ENCODE measurements at regions not wholly inside any gene's neighbourhood (a gene's known extent, or its start where the extent isn't known, plus 50 kb on each side); places are given as distances from the start of the nearest gene placed in this dataset.

DNA sequence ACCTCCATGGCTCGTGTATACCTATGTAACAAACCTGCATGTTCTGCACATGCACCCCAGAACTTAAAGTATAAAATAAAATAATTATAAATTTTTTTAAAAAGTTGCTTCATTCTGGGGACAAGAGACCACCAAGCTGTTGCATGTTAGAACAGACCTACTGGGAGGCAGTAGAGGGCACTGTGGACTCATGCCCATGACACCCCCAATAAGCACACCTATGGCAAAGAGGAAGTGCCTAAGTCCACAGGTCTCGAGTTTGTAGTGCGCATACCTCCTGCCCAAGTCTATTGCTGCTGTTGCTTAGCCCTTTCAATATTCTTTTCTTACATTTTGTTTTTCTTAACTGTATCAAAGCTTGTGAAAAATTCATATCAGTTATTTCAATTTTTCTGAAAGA lies 267.9 kb upstream of the THBS1 start:
- DNase-seq (ENCODE audit: low spot score), result no peak

DNA sequence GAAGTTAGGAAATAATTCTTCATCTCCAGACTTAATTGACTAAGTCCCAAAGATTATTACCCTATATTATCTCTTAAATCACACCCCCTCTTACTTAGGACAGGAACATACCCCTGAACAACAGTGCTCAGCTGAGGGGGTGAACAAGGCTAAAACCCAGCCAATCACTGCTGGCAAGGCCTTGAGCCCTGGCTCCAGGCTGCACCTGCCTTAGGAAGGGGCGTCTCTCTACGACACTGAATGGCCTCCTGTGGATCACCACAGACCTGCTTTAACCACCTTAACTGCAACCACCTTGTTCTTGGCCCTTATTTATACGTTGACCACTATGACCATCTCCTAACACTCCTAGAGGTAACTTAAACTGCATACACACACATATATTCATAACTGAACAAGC lies 267.4 kb upstream of the THBS1 start:
- no peak for DNase-seq (ENCODE audit: low spot score)

DNA sequence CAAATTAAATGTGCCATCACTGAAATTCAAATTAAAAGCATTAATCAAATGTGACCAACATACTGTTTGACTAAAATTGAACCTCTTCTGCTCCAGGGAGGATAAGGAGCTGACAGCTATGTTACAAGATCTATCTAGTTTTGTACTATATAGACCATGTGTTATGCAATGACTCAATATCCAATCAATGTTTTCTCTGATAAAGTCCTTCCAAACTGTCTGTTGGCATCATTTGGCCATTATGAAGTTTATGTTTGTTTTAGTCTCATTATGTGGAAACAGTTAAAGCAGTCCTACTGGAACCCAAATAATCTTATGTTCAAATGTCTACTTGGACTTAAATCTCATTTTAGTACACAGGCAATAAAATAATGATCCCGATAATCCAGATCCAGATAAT lies 267.0 kb upstream of the THBS1 start:
- DNase-seq (ENCODE audit: low spot score), result no peak

DNA sequence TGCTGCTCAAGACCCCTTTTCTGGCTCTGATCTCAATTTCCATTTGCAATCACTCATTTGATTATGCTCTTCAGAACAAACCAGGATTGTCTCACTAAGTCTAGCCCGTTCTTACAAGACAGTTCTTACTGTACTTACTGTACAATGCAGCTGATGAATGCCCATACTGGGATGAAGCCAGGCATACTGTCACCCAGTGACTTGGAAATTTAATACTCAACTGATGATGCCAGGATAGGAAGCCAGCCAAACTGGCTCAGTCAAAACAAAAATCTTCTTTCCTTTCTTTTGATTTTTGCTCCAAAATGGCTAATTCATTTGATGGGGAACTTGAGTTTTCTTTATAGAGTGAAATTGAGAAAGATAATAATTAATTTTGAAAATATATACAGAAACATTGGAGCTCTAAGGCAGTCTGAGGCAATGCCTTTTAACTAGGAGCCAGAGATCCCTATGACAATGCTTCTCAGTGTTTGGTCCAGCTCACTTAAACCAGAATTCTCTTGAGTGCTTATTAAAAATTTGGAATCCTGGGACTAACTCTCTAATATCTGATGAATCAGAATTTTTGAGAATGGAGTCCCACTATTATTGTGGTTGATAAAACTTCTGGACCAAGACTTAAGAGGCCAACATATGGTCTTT lies 265.6 kb upstream of the THBS1 start:
- DNase-seq (ENCODE audit: low spot score), result no peak

DNA sequence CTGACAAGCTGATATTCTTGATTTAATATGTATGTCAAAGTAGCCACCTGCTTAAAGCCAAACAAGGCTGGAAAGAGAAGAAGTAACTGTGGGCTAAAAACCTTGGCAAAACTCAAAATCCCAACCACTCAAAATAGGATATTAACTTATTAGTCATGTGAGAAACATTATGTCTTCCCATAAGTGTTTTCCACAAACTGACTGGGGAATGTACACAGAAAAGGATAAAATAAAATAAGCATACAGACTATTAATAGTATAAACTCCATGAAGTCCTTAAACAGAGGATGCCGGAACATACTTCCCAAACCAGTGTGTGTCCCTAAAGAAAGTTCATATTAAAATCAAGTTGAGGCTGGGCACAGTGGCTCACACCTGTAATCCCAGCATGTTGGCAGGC lies 263.7 kb upstream of the THBS1 start:
- DNase-seq (ENCODE audit: low spot score), result no peak

DNA sequence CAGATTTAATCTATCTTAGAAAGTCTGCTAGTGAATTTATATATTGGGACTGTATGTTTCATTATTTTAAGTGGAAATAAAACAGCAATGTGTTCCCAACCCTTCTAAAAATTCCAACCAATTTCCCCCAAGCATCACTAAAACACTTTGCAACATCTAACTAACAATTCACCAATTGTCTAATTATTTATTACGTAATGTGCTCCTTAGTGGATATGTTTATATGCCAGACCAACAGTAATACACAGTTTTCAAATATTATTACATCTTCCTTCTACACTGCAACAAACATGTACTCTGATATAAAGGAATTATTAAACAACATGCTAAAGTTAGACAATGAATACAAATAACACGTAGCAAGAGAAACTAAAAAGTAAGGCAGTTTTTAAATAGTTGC lies 262.6 kb upstream of the THBS1 start:
- DNase-seq (ENCODE audit: low spot score), result no peak

DNA sequence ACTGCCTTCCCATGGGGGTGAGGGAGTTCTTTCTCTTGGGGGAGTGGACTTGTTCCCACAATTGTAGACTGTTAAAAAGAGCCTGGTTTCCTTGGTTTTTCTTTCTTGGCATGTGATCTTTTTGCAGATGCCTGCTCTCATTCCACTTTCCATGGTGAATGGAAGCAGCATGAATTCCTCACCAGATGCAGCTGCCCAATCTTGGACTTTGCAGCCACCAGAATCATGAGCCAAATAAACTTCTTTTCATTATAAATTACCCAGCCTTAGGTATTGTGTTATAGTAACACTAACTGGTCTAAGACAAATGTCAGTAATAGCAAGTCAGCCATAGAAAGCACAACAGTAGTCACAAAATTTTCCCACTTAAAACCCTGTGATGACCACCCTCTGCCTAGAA lies 260.5 kb upstream of the THBS1 start:
- DNase-seq (ENCODE audit: low spot score), result no peak

DNA sequence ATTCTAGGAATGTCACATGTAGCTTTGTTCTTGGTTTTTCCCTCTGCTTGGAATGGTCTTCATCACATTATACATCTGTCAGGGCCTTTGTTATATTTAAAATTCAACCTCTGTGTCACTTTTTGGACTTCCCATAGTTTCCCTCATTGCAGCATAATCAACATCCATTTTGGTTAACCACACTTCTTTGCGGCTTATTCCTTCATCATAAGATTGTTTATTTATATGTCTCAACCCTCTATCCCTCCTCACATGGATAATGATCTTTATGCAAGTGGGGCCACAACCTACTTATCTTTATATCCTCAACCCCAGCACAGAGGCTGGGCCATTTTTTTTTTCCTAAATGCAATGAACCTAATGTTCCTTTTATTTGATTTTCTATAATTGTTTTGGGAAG lies 260.0 kb upstream of the THBS1 start:
- no peak for DNase-seq (ENCODE audit: low spot score)

DNA sequence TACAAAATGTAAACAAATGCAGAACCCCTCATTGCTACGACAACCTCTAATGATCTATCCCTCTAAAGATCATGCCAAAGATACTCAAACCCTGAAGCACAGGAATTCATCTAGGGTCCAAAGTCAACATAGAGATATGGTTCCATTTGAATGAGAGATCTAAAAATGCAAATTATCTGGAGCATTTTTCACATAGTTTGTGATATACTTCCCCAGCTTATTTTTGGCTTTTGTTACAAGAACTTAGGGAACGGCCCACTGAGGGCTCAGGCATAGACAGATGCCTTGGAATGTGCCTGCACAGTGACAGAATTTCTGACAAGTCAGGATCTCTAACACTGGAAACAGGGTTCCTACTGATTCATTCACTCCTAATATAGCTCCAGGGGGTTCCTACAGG lies 258.9 kb upstream of the THBS1 start:
- no peak for DNase-seq (ENCODE audit: low spot score)

DNA sequence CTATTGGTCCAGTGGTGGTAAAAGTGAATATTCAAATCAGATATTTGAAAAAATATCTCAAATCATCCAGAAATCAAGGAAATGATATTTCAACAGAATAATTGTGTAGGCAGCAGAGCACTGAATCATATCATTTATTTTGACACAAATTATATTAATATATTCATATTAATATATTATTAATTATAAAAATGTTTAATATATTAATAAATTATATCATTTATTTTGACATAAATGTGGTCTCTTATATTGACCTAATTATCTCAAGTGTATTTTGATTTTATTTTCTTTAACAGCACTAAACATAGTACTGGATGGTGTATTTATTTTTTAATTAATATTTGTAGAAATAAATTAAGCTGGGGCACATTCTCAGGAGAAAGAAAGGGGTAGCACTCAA lies 257.7 kb upstream of the THBS1 start:
- DNase-seq (ENCODE audit: low spot score), result no peak

DNA sequence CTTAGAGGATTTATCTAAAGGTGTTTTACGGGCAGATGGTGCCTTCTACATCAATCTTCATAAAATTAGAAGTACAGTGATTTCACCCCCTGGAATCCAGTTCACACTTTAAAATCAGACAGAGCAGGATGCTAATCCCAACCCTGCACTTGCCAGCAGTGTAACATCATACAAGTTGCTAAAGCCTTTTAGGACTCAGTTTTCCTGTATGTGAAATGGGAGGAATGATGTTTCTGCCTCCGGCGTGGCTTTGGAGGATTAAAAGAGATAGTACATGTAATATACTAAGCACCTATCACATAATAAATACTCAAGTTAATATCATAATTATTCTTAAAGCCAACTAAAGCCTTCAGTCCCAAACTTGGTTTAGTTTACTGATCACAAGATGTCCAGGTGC lies 257.2 kb upstream of the THBS1 start:
- no peak for DNase-seq (ENCODE audit: low spot score)

DNA sequence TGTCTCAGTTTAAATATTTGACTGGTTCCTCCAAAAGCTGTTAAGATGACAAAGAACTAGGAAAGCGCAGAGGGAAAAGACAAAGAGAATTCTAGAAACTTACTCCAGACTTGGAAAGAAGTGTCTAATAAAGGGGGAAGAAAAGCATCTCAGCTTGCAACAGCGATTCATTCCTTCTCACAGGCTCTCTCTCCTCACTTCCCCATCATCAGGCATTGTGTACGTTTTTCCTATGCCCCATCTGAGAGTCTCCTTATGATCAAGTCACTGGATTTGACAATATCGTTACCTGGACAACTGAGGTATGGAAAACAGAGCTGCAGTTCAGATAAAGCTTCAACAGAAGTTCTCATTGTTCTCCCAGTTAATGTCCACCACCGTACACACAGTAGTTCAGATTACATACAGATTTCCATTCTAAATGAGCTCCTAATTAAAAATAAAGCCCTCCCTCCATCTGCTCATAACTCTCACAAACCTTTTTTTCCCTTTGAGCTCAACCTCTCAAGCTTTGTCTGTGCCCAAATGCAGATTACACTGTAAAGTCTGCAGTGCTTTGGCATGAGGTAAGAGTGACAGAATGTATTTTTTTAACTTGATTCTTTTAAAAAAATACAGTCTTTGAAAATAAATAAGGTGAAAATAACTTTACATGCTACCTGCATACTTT lies 254.4 kb upstream of the THBS1 start:
- DNase-seq (ENCODE audit: low spot score), result no peak

DNA sequence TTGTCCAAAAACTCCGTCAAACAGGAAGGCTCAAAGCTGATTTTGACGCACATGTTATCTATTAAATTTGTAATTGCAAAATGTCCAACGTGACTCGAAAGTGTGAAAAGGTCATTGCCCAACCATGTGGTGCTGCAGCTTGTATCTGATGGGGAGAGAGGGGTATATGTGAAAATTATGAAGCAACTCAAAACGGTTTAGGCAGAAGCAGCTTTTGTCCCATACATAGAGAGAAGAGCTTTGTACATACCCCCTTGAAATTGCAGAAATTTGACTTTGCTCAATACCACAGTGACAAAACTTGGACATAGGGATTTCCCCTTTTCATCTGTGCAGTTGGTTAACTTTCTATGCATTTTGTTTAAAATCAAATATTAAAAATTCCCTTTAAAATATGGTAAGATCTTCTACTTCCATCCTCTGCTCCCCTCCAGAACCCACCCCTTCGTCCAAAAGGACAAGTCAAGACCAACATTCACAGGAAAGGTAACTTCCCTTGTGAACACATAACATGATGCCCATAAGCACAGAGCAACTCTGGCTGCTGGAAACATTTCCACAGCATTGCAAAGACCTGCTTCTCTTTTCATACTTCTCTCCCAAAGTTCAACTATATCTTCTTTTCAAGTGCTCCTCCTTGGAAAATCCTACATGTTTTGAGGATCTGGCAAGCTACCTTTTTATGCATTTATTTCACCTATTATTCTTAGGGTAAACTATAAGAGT lies 253.7 kb upstream of the THBS1 start:
- DNase-seq (ENCODE audit: low spot score), result no peak

DNA sequence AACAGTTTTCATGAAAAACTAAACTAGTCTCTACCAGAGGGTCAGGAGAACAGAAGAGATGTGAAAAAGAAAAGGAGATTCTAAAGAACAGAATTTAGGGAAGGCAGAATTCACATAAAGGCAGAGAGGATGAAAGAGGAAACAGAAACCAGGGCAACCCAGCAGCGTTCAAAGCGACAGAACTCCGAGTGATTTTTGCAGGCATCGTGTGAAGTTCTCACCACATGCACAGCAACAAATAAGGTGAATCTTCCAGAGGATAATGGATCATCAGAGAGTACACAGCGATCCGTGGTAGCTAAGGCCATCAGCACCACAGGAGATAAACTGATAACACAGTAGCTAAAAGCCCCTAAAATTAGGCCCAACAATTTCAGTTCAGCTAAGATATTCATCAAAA lies 250.8 kb upstream of the THBS1 start:
- no peak for DNase-seq (ENCODE audit: low spot score)

DNA sequence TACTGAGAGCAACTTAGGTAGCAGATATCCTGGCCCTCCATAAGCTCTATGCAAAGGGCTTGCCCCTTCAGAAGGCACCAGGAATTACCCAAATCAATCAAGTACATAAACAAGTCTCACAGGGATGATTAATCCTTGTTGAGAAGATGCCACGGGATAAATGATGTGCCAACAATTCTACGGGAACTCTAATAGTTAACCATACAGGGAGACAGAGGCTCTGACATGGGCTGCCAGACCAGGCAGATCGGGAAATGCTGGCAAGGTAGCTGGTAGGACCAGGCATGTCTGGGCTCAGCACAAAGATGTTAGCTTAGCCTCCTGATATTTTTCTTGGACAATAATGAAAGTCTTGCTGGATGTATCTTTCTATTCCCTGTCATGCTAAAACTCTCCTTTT lies 249.3 kb upstream of the THBS1 start:
- DNase-seq (ENCODE audit: low spot score), result no peak

DNA sequence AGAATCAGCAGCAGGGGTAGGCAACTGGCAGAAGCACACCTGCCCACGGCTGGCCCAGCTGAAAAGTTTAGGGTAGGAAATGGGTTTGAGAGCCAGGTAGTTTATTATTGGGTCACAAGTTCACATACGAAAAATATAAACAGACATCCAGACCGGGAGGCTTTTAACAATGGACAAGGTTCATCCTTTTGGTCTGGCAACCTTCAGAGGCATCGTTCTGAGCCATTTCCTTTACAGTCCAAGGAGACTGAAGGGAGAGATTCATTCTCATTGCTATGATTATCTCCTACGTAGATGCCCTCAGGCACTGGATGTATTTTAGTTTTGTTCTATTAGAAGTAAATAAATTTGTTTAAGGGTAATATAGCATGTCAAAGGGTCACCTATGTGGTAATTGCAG lies 248.0 kb upstream of the THBS1 start:
- no peak for DNase-seq (ENCODE audit: low spot score)

DNA sequence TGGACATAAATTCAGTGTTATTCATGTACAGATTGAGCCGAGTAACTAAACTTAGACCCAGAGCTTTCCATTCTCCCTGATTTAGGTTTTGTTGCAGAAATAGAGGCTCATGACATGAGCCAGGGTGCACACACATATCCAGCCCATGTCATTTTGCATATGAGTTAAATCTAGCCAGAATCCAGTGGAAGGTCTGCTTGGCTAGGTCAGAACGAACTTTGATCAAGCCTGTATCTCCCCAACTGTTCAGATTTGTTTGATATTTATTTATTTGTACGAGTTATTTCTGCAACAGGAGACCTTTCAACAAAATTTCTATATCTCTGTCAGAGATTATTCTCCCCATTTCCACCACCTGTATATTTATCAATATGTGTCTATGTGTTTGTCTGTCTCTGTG lies 247.5 kb upstream of the THBS1 start:
- DNase-seq (ENCODE audit: low spot score), result no peak

DNA sequence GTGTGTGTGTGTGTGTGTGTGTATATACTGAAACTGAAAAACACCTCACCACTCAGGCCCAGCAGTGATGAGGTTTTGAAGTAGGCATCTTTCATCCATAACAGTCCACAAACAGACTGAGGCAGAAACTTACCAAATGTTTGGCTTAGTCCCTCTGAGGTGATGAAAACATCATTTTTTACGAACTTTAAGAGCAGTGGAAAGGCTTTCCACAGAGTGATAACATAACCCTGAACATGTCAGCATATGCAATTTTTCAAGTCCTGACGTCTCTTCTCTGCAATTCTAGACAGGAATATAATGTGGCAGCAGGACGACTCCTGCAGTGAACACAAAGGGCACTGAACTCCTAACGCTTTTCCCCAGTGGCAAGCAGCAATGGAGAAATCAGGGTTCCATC lies 247.0 kb upstream of the THBS1 start:
- no peak for DNase-seq (ENCODE audit: low spot score)

DNA sequence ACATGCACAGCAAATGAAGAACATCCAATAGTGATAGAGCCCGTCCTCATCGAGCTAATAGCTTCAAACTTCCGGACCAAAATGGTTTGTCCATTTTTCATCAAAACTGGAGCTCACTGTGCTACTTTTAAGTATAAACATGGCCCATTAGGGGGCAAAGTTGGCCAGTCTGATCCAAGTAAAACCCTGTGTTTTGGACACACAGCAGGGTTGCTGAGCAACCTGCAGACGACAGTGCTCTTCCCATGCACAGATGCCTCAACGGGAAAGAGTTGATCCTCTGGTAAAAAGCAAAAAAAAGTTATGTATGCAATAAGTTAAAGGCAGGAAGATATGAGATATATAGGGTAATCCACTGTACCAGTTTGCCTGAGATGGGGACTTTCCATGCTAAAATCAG lies 244.0 kb upstream of the THBS1 start:
- DNase-seq (ENCODE audit: low spot score), result no peak

DNA sequence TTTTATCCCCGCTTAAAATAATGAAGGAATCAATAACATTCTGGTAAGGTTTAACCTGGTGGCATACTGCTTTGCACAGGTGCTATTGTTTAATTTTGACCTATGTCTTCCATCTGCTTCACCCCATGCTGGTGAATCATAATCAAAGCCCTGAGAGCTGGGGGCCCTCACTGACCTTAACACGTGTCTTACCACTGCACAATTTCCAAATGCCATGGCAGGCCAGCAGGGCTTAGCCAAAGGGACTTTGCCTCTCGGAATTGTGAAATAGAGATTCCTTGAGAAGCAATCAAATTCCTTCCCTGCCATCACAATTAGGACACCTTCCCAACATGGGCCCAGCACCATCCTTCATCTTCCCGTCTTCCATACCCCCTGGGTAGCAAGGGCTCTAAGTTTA lies 242.6 kb upstream of the THBS1 start:
- DNase-seq (ENCODE audit: low spot score), result no peak

DNA sequence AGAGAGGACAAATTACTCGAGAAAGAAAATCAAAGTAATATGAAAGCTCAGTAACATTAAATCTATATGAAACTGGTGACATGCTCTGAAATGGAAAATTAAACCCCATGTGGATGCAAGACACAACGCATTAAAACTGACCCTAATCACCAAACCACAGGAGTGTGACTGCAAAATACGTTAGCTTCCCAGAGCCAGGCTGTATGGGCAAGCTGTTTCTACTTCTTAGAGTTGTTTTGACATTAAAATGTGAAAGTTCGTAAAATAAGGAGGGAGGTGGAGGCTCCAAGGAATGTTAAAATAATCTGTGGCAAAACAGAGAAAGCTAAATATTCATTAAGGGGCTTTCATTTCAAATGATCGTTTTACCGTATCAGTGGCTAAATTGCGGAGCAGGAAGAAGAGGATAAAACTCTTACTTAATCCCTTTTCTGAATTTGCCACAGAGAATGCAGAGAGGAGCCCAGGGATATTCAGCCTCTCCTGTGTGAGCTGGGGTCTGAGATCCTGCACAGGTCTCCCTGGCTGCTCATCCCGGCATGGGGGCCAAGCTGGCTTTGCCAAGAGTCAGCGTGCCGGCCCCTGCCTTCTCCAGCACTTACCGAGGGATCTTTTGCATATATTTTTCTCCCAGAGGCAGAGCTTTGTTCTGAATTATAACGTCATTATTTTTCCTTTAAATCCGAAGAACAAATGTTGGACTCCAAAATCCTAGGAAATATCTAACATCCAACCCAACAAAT lies 239.8 kb upstream of the THBS1 start:
- no peak for DNase-seq (ENCODE audit: low spot score)

DNA sequence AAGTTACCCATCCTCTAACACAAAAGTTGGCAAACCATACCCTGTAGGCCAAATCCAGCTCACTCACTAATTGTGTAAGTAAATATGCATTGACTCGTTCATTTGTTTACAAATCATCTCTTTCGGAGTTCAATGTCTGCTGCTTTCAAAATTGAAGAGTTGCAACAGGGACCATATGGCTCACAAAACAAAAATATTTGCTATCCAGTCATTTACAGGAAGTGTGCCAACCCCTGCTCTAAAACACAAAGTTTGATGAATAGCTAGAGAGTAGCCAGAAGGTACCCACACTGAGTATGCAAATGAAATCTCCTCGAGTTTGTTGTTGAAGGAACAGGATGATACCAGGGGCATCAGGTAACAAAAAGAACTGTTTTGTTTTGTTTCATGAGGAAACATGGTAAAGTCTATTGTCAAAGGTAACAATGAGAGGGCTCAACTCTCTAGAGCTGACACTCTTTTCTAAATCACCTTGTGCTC lies 236.2 kb upstream of the THBS1 start:
- DNase-seq (ENCODE audit: low spot score), result no peak

DNA sequence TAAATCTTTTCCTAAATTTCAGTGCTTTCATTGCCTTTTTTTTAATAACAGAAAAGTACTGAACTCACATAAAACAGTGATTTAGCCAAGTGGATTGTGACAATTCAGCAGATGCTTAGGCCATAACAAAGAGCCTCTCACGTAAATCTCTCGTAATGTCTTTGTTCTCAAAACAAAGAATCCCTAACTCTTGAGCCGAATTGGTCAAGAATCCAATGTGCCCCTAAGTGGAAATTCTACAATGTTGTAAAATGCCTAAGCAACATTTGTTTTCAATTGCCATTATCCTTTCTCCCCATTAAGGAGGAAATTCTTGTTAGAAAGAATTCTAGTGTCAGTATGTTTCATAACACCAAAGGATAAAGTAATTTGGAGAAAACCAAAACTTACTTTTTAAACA lies 235.7 kb upstream of the THBS1 start:
- no peak for DNase-seq (ENCODE audit: low spot score)

All from activated CD4-positive, alpha-beta T cell treated with anti-CD3 and anti-CD28 coated beads, Interleukin-2, Interleukin-4, amounts not matched to agents 100 ng/mL and 50 ng/mL, durations not matched to agents 16 hours and 8 hours (primary cell).